ENCODE measurements at regions not wholly inside any gene's neighbourhood (a gene's known extent, or its start where the extent isn't known, plus 50 kb on each side); places are given as distances from the start of the nearest gene placed in this dataset.

DNA sequence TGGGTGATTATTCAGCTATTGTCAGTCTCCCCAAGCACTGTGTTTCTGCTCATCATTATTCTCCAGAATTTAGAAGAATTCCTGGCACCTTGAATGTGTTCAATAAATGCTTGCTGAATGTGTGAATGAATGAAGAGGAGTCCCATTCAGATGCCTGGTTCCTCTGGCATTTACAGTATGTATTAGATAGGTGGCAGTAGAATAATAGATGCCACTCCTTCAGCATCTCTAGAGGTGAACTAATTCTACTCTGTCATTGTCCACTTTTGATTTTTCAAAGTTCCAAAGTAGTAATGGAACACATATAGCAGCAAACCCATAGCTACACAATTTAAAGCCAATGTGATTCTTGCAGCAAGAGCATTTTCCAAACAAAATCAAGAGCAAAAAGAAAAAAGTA lies 118.9 kb upstream of the CEP162 start:
- H3K14ac ChIP-seq (ENCODE audit: low read length in 2 of 2) = no peak overlapping the region
- no peak overlapping the region for H4K91ac ChIP-seq (ENCODE audit: low read length)
- no peaks in the 10 kb centered on the region for H3K79me1 ChIP-seq (replicated peaks; ENCODE audit: low read length, poor library complexity, severe bottlenecking)
- no peak overlapping the region for H3K4ac ChIP-seq (ENCODE audit: low read depth in 1 of 2, low read length in 2 of 2)
- H2BK15ac ChIP-seq (ENCODE audit: low read depth, poor library complexity, severe bottlenecking) = no peak overlapping the region
- no peaks in the 10 kb centered on the region for H3K9me3 ChIP-seq (ENCODE audit: control insufficient read depth, low read length)
- H3K36me3 ChIP-seq (ENCODE audit: control insufficient read depth in 1 of 2, insufficient read depth in 2 of 2, low read depth in 1 of 2, low read length in 2 of 2) = no peaks in the 10 kb centered on the region
- H2BK12ac ChIP-seq (ENCODE audit: low read length in 2 of 2) = no peak overlapping the region
- no peak overlapping the region for H3K27ac ChIP-seq (ENCODE audit: low read length, poor library complexity, severe bottlenecking)
- no peak for DNase-seq
- no peaks in the 10 kb centered on the region for H3K4me1 ChIP-seq (ENCODE audit: control insufficient read depth, insufficient read depth, low read depth, low read length)
- no peak overlapping the region for H2BK120ac ChIP-seq (ENCODE audit: low read depth, low read length)
- no peak overlapping the region for H3K9ac ChIP-seq (ENCODE audit: low read length)
- no peak overlapping the region for H2AFZ ChIP-seq (ENCODE audit: low read depth, low read length)
- no peak overlapping the region for H3K4me2 ChIP-seq (ENCODE audit: low read length, poor library complexity, severe bottlenecking)
- no peak overlapping the region for H2BK5ac ChIP-seq (ENCODE audit: low read depth, low read length, poor library complexity, severe bottlenecking)
- H4K8ac ChIP-seq (ENCODE audit: low read length) = no peak overlapping the region
- no peak overlapping the region for H2AK5ac ChIP-seq (ENCODE audit: low read length, severe bottlenecking)
- H3K27me3 ChIP-seq (ENCODE audit: control insufficient read depth in 1 of 2, insufficient read depth in 1 of 2, low read length in 2 of 2) = no peaks in the 10 kb centered on the region
- no peak overlapping the region for H3K18ac ChIP-seq (ENCODE audit: low read depth in 1 of 2, low read length in 2 of 2)
- H3K4me3 ChIP-seq (ENCODE audit: insufficient read depth in 1 of 2, low read depth in 1 of 2, low read length in 2 of 2) = no peak overlapping the region
- no peak overlapping the region for H3K23ac ChIP-seq (ENCODE audit: low read length in 2 of 2)

DNA sequence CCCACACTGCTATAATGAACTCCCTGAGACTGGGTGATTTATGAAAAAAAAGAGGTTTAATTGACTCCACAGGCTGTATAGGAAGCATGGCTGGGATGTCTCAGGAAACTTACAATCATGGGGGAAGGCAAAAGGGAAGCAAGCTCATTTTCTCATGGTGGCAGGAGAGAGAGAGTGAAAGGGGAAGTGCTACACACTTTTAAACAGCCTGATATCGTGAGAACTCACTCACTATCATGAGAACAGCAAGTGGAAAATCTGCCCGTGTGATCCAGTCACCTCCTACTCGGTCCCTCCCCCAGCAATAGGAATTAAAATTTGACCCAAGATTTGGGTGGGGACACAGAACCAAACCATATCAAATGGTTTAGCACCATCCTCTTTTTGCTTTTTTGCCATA lies 116.6 kb upstream of the CEP162 start:
- Histone ChIP-seq H3K4me1 (ENCODE audit: control insufficient read depth, insufficient read depth, low read depth, low read length) (no peaks in the 10 kb centered on the region), H2BK120ac (ENCODE audit: low read depth, low read length) (no peak overlapping the region), H3K36me3 (ENCODE audit: control insufficient read depth in 1 of 2, insufficient read depth in 2 of 2, low read depth in 1 of 2, low read length in 2 of 2) (no peaks in the 10 kb centered on the region), H3K4ac (ENCODE audit: low read depth in 1 of 2, low read length in 2 of 2) (no peak overlapping the region), H3K9ac (ENCODE audit: low read length) (no peak overlapping the region), H3K23ac (ENCODE audit: low read length in 2 of 2) (no peak overlapping the region), H2BK15ac (ENCODE audit: low read depth, poor library complexity, severe bottlenecking) (no peak overlapping the region), H3K14ac (ENCODE audit: low read length in 2 of 2) (no peak overlapping the region), H3K4me2 (ENCODE audit: low read length, poor library complexity, severe bottlenecking) (no peak overlapping the region), H3K27me3 (ENCODE audit: control insufficient read depth in 1 of 2, insufficient read depth in 1 of 2, low read length in 2 of 2) (no peaks in the 10 kb centered on the region), H3K4me3 (ENCODE audit: insufficient read depth in 1 of 2, low read depth in 1 of 2, low read length in 2 of 2) (no peak overlapping the region), H3K18ac (ENCODE audit: low read depth in 1 of 2, low read length in 2 of 2) (no peak overlapping the region), H4K91ac (ENCODE audit: low read length) (no peak overlapping the region), H2AFZ (ENCODE audit: low read depth, low read length) (no peak overlapping the region), H3K9me3 (ENCODE audit: control insufficient read depth, low read length) (peaks cover 5% of the 10 kb centered on the region), H2BK12ac (ENCODE audit: low read length in 2 of 2) (no peak overlapping the region), H3K27ac (ENCODE audit: low read length, poor library complexity, severe bottlenecking) (no peak overlapping the region), H3K79me1 (replicated peaks; ENCODE audit: low read length, poor library complexity, severe bottlenecking) (no peaks in the 10 kb centered on the region), H2AK5ac (ENCODE audit: low read length, severe bottlenecking) (no peak overlapping the region), H4K8ac (ENCODE audit: low read length) (no peak overlapping the region), H2BK5ac (ENCODE audit: low read depth, low read length, poor library complexity, severe bottlenecking) (no peak overlapping the region)
- 78% methylated on average over 3 of the region's 3 CpGs for WGBS
- no peak for DNase-seq

- DNase-seq = no peak
- H3K23ac ChIP-seq (ENCODE audit: low read length in 2 of 2) = no peak overlapping the region
- H2BK15ac ChIP-seq (ENCODE audit: low read depth, poor library complexity, severe bottlenecking) = no peak overlapping the region
- H3K14ac ChIP-seq (ENCODE audit: low read length in 2 of 2) = no peak overlapping the region
- H3K18ac ChIP-seq (ENCODE audit: low read depth in 1 of 2, low read length in 2 of 2) = no peak overlapping the region
- H2BK12ac ChIP-seq (ENCODE audit: low read length in 2 of 2) = no peak overlapping the region
- no peaks in the 10 kb centered on the region for H3K4me1 ChIP-seq (ENCODE audit: control insufficient read depth, insufficient read depth, low read depth, low read length)
- H3K4ac ChIP-seq (ENCODE audit: low read depth in 1 of 2, low read length in 2 of 2) = no peak overlapping the region
- no peak overlapping the region for H3K4me2 ChIP-seq (ENCODE audit: low read length, poor library complexity, severe bottlenecking)
- no peaks in the 10 kb centered on the region for H3K79me1 ChIP-seq (replicated peaks; ENCODE audit: low read length, poor library complexity, severe bottlenecking)
- H3K4me3 ChIP-seq (ENCODE audit: insufficient read depth in 1 of 2, low read depth in 1 of 2, low read length in 2 of 2) = no peak overlapping the region
- no peak overlapping the region for H4K91ac ChIP-seq (ENCODE audit: low read length)
- H2AFZ ChIP-seq (ENCODE audit: low read depth, low read length) = no peak overlapping the region
- no peaks in the 10 kb centered on the region for H3K36me3 ChIP-seq (ENCODE audit: control insufficient read depth in 1 of 2, insufficient read depth in 2 of 2, low read depth in 1 of 2, low read length in 2 of 2)
- H3K27me3 ChIP-seq (ENCODE audit: control insufficient read depth in 1 of 2, insufficient read depth in 1 of 2, low read length in 2 of 2) = no peaks in the 10 kb centered on the region
- no peak overlapping the region for H2BK5ac ChIP-seq (ENCODE audit: low read depth, low read length, poor library complexity, severe bottlenecking)
- H3K9ac ChIP-seq (ENCODE audit: low read length) = no peak overlapping the region
- 75% methylated on average over 8 of the region's 8 CpGs for WGBS
- no peak overlapping the region for H3K27ac ChIP-seq (ENCODE audit: low read length, poor library complexity, severe bottlenecking)
- no peak overlapping the region for H2BK120ac ChIP-seq (ENCODE audit: low read depth, low read length)
- peaks cover 17% of the 10 kb centered on the region for H3K9me3 ChIP-seq (ENCODE audit: control insufficient read depth, low read length)
- no peak overlapping the region for H2AK5ac ChIP-seq (ENCODE audit: low read length, severe bottlenecking)
- no peak overlapping the region for H4K8ac ChIP-seq (ENCODE audit: low read length)
Measured at GRCh38 chr6:84340422-84340821, 113.0 kb upstream of the CEP162 start.

DNA sequence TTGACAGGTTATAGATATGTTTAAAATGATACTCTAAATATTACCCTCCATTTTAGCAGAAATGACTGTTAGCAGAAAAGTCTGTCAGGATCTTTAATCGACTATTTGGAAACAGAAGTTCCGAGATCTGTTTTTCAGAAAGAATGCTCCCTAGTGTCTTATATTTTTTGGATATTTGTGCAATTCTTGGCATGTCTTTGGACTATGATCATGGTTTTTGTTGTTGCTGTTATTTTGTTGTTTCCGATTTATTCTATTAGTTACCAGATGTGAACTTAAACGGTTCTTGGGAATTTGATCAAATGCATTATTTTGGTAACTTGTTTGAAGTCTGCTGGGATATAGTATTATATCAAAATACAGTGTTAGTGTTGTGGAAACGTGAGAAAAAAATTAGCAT lies 106.4 kb upstream of the CEP162 start:
- Histone ChIP-seq H4K91ac (ENCODE audit: low read length) (no peak overlapping the region), H4K8ac (ENCODE audit: low read length) (no peak overlapping the region), H3K9ac (ENCODE audit: low read length) (no peak overlapping the region), H3K4me2 (ENCODE audit: low read length, poor library complexity, severe bottlenecking) (no peak overlapping the region), H2BK5ac (ENCODE audit: low read depth, low read length, poor library complexity, severe bottlenecking) (no peak overlapping the region), H3K4me3 (ENCODE audit: insufficient read depth in 1 of 2, low read depth in 1 of 2, low read length in 2 of 2) (no peak overlapping the region), H2BK12ac (ENCODE audit: low read length in 2 of 2) (no peak overlapping the region), H3K27me3 (ENCODE audit: control insufficient read depth in 1 of 2, insufficient read depth in 1 of 2, low read length in 2 of 2) (no peaks in the 10 kb centered on the region), H3K14ac (ENCODE audit: low read length in 2 of 2) (no peak overlapping the region), H2BK15ac (ENCODE audit: low read depth, poor library complexity, severe bottlenecking) (no peak overlapping the region), H2AK5ac (ENCODE audit: low read length, severe bottlenecking) (no peak overlapping the region), H3K36me3 (ENCODE audit: control insufficient read depth in 1 of 2, insufficient read depth in 2 of 2, low read depth in 1 of 2, low read length in 2 of 2) (no peaks in the 10 kb centered on the region), H3K27ac (ENCODE audit: low read length, poor library complexity, severe bottlenecking) (no peak overlapping the region), H3K9me3 (ENCODE audit: control insufficient read depth, low read length) (peaks cover 12% of the 10 kb centered on the region), H3K4ac (ENCODE audit: low read depth in 1 of 2, low read length in 2 of 2) (no peak overlapping the region), H3K18ac (ENCODE audit: low read depth in 1 of 2, low read length in 2 of 2) (no peak overlapping the region), H3K23ac (ENCODE audit: low read length in 2 of 2) (no peak overlapping the region), H3K4me1 (ENCODE audit: control insufficient read depth, insufficient read depth, low read depth, low read length) (no peaks in the 10 kb centered on the region), H2BK120ac (ENCODE audit: low read depth, low read length) (no peak overlapping the region), H2AFZ (ENCODE audit: low read depth, low read length) (no peak overlapping the region), H3K79me1 (replicated peaks; ENCODE audit: low read length, poor library complexity, severe bottlenecking) (no peaks in the 10 kb centered on the region)
- DNase-seq = no peak
- WGBS = 69% methylated on average over 5 of the region's 5 CpGs
